NCI-H748 (cell line): ENCODE measurements at regions not wholly inside any gene's neighbourhood (a gene's known extent, or its start where the extent isn't known, plus 50 kb on each side); places are given as distances from the start of the nearest gene placed in this dataset.

Experiments
- DNase-seq: peaks from one replicate; lab custom pipeline; 2025; ENCODE audit not compliant: unreplicated experiment; lab: John Stamatoyannopoulos, UW

- no peak for DNase-seq
These were observed 119.1 kb upstream of the NCK2 start for GRCh38 chr2:105625632-105626031.

DNA sequence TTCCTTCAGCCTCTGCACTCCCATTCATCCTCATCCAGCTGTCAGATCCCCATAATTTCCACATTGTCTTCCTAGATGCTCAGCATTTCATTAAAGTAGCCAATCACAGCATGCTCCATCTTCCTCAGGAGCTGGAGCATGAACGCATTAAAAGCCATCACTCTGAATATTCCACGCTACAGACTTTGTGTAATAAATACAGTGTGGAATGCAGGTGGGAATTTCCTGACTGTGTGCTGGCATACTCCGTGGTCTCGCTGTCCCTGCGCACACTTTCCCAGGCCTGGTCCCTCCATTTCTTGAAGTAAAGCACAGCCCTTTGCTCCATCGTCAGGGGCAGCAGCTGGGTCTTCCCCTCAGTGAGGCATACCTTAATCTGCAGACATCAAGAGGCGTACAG, 123.7 kb upstream of the NCK2 start:
- no peak for DNase-seq

- DNase-seq: no peak
These were observed 126.4 kb upstream of the NCK2 start for GRCh38 chr2:105618351-105618659.

- peak; percentile 73 for DNase-seq
These were observed 126.9 kb upstream of the NCK2 start for GRCh38 chr2:105617631-105618350.

DNA sequence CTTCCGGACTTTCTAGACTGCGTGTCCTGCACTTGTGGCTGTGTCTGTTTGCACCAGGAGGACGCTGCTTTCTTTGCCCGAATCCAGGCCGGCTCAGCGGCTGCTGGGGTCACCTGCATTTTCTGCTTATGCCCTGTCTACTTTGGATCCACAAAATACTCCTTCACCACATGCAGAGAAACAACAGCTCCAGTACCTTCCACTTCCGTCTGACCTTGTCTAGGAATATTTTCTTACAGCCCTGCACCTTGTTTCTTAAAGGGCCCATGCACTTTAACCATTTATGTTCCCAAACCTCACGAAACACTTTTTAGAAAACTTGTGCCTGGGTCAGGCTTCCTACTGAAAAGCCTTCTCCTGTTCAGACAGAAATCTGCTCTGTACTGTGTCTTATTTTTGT, 129.4 kb upstream of the NCK2 start:
- DNase-seq: no peak

DNA sequence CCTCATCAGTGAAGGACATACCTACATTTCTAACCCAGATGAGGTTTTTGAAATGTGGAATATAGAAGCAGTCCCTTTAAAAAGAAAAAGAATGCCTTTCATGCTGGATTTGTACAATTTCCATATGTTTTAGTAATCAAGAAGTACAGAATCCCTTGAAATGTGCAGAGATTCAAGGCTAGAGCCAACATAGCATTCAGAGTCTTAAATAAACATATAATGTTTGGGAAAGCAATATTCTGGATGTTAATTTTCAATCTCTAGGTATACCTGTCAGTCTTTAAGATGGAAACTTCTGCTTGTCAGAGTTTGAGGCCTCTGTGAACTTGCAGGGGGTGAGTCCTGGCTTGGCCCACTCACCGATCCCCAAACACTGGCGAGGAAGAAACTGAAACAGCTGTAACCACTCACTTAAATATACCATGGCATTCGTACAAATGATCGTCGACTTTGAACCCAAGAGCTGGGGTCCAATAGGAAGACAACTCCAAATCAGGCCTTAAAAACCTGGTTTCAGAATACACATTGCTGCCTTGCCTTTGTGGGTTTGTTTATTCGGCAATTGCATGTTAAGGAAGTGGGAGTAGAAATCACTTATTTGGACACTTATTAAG, 132.8 kb upstream of the NCK2 start:
- DNase-seq: no peak

DNA sequence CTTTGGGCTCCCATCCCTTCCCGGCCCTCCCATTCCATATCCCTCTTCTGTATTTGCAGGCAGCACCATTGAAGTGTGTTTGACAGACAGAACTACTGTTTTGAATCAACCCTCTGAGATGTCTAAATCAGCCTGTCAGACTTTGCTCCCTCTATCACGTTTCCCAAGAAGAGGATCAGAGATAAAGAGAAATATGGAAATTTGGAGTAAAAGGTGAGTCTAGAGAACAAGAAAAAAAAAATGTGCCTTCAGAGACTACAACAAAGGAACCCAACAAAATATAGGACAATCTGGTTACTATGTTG, 133.4 kb upstream of the NCK2 start:
- no peak for DNase-seq

DNA sequence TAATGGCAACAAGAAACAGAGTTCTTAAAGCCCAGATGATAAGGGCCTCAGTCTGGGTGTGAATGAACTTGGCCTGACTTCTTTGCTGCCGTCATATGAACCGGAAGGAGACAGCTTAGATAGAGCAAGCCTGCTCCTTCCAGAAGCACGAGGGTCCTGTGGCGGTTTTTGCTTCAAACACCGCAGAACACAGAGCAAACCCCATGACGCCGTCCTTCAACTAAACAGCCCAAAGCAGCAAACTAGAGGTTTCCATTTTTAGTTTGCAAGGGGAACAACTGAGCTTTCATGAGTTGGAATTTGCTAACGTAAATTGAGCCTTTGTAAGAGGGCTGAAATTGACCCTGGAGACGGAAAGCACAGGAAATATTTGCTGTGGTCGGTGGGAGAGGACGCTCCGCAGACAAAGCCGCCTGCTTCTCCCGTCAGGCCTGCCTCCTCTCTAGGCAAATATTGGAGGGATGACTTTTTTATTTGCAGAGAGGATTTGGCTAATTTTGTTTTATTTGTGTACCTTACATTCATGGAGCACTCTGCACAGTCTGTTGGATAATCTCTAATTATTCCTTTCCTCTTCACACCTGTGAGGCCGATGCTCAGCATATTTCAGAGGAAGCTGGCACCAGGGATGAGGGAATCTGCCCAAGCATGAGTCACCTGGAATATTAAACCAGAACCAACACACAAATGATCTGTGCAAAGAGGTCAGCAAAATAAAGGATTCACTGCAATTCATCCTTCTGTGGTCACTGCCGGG, 134.0 kb upstream of the NCK2 start:
- peak; percentile 86 for DNase-seq

DNA sequence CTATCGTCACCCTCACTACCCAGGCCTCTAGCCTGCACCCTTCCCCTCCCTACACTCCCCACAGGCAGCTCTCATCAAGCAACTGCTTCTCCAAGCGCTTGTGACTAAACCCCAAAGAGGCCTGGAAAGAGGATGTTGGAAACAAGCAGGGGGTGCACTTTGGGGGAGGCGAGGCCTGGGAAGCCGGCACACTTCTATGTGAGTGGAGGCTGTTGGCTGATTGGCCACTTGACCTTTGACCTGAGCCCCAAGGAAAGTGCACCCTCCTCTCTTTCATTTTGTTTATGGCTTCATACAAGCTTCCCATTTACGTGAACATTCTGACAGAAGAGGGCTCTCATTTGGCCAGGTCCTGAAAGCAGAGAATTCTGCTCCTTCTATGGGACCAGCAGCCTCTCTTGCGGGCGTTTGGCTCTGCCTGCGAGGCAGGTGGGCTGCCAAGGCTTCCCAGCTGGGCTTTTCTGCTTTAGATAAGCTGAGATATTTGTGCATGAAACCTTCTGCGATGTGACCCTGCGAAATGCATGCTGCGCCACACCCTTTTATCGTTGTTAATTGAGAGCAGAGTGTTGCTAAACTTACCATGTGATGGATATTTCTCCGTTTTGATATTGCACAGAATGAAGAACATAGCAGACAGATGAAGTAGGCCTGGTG, 134.8 kb upstream of the NCK2 start:
- DNase-seq: no peak

- DNase-seq: no peak
These were observed 136.7 kb upstream of the NCK2 start for GRCh38 chr2:105607920-105608504.

GRCh38 chr2:105606081-105606480, 138.6 kb upstream of the NCK2 start:
- no peak for DNase-seq

GRCh38 chr2:105604938-105605337, 139.8 kb upstream of the NCK2 start:
- no peak for DNase-seq

- DNase-seq: no peak
These were observed 143.5 kb upstream of the NCK2 start for GRCh38 chr2:105600949-105601794.

- DNase-seq: no peak
These were observed 144.1 kb upstream of the NCK2 start for GRCh38 chr2:105600602-105600948.

DNA sequence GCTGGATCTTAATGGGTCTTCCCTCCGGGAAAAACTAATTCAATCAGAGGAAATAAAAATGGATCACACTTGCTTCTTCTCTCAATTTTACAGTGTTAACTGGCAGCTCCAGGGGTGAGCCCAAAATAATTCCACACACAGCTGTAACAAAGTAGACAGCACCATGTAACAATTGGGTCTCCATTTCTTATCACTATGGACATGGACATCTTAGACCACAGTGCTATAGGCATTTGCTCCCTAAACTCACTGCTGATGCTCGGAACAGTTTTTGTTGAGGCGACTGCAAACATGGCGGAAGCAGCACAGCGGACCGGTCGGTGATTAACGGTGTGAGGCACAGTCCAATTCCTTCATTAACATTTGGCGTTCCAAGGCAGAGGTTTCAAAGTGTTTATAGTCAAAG, 144.7 kb upstream of the NCK2 start:
- no peak for DNase-seq

DNA sequence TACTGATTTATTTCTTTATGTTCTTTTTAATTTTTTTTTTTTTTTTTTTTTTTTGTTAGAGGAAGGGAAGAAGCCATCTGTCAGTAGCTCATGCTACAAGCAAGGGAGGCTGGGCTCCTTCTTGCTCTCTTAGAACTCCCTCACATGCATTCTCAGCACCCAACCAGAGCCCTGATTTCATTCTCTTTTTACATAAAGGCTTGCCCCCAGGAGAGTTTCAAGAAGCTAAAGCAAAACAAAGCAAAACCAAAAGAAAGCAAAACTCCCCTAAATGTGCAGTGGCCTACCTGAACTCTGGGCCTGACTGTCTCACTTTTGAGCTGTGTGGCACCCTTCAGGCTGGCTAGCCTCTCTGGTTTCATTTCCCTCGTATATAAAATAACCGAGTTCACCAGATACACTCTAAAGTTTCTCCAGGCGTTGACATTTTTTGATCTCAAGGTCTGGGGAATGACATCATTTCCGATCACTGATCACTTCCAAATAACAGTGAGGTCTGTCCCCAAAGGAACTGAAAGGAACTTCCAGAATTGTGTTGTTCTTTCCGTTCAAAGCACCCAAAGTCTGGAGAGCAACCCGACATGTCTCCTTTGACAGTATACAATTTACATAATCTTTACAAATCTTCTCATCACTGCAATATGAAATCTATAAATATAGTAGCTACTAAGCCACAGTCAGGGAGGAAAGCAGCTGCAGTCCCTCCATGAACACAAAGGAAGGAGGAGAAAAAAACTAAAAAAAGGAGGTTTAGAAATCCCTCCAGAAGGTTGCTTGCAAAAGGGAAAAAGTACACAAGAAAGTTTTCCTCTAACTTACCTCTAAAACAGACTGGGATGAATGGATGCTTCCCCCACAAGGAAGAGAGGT, 145.6 kb upstream of the NCK2 start:
- no peak for DNase-seq

DNA sequence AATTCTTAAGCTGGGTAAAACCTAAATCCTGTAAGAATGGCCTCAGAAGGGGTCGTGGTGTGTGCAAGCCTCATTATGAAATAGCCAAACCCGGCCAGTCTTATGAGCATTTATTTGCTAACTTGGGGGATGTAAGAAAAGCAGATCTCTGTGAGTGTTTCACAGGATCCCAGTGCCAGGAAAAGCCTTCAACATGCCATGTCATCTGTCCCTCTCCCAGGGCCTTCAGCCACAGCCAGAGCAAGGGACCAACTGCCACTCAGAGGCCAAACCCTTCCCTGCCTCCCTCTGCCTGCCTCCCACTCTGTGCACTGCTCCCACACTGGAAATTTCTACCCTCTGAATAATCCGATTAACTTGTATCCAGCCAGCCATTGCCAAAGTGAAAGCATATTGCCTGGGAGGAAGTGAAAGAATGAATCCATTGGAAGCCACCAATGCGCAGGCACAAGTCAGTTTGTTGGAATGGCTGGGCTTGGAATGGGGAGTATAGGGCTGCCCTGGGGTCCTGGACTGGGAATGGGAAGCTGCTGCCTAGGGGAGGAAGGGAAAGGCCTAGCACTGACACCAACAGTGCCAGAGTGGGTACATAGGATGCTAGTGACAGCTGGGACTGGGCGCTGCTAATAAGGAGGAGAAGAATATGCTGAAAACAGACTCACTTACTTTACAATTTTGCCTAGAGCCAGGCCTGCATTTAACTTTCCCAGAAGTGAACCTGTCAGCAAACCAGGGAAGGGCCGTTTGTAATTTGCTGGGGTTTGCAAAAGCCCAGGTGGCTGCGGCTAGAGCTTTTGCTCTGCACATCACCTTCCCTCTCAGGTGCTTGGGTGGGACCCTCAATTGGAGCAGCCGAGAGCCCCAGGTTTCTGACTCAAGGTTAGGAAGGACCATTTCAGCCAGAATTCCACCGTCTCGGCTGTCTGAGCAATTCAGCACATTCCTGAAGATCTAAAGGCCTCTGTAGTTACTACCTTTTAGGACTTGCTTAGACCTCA, 146.6 kb upstream of the NCK2 start:
- DNase-seq: no peak

DNA sequence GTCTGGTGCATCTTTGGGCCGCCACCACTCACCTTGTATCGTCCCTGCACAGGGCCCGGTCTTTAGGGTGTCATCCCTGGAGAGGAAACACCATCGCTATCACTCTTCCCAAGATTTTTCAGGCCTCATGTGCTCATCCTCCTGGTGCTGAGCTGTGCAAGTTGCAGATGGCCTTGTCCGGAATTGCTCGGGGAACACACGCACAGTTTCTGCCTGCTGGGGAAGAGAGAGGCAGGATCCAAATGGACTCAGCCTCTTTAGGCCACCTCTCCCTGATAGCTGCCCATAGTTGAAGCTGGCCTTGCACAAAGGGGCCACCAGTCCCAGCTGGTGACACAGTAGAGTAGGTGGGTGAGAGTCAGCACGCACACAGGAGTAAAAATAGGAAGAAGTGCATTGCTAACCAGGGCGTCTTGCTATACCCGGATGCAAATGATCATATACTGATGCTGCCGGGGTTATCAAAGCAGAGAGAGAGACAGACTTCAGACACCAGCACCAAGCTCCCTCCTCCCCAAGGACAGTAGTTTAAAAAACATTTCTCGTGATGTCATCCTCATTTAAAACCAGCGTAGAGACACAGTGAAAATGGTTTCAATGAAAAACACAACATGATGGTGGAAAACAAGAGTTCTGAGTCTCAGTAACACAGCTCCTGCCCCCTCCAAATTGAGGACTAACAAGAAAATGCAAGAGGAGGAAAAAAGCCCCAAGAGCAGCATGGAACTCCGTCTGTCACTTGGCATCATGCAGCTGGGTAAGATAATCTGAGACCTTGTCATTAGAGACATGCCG, 147.5 kb upstream of the NCK2 start:
- no peak for DNase-seq
